Chondrocyte (in vitro differentiated cells): ENCODE measurements at regions not wholly inside any gene's neighbourhood (a gene's known extent, or its start where the extent isn't known, plus 50 kb on each side); places are given as distances from the start of the nearest gene placed in this dataset. TPM values are rescaled to one million over a fixed set of nuclear protein-coding genes. Genes with fewer than 3 reads are reported as not detected.

Experiments
- DNase-seq: peaks from one replicate; pipeline ENCODE4 v3.0.0; 2021; ENCODE audit warnings: mixed read lengths, low spot score
- H3K27ac Mint-ChIP-seq: one replicate; pipeline ENCODE4 v1.8.0; 2021; ENCODE audit warnings: mild to moderate bottlenecking, moderate library complexity, mixed read lengths; ENCODE audit not compliant: unreplicated experiment
- H3K27me3 Mint-ChIP-seq: 2 replicates; pipeline ENCODE4 v1.8.0; 2021; ENCODE audit warnings: low read depth, mixed read lengths
- H3K36me3 Mint-ChIP-seq: 2 replicates; pipeline ENCODE4 v1.8.0; 2021; ENCODE audit warnings: low read depth, mixed read lengths
- H3K4me1 Mint-ChIP-seq: 2 replicates; pipeline ENCODE4 v1.8.0; 2021; ENCODE audit warnings: low read depth, mild to moderate bottlenecking, mixed read lengths
- H3K4me3 Mint-ChIP-seq: one replicate; pipeline ENCODE4 v1.8.0; 2021; ENCODE audit warnings: mild to moderate bottlenecking, moderate library complexity, mixed read lengths; ENCODE audit not compliant: unreplicated experiment
- H3K9me3 Mint-ChIP-seq: 2 replicates; pipeline ENCODE4 v1.8.0; 2021; ENCODE audit warnings: low read depth, mixed read lengths
- microRNA-seq: library from miRNA; unstranded; fragments of <30 nt; microRNA quantifications from one replicate; pipeline ENCODE4 v1.2.0, GENCODE V29; 2020; ENCODE audit warnings: borderline number of aligned reads
- TF ChIP-seq, protein P1 (sequence below): fragments of 200-600 bp; sonication (generic); IDR thresholded peaks from 2 replicates; pipeline ENCODE4 v1.5.0; 2021; ENCODE audit warnings: antibody characterized with exemption, mild to moderate bottlenecking, moderate library complexity

DNA sequence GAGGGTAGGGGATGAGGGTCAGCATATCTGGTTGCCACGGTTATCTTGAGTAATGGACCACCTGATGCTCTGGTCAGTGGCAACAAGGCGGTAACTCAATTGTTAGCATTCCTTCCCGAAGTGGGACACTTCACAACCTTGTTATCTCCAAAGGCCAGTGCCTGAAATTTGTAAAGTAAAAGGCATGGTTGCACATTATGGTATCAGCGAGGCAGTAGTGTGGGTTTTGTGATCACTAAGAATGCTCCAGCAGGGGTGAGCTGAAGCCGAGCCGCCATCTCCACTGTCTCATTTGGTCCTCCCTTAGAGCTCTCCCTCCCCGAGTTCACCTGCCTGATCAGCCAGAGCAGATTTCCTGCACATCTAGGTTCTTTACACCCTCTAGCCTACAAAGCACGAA lies 50.5 kb upstream of the LGALSL start:
- DNase-seq, result no peak
- Mint-ChIP-seq H3K4me3 (peak overlapping the region; percentile 35), H3K27ac (peak overlapping the region; percentile 92), H3K27me3 (peaks cover 4% of the 10 kb centered on the region), H3K9me3 (no peaks in the 10 kb centered on the region), H3K36me3 (no peaks in the 10 kb centered on the region), H3K4me1 (peaks cover 56% of the 10 kb centered on the region)
- TF ChIP-seq, protein P1, sequence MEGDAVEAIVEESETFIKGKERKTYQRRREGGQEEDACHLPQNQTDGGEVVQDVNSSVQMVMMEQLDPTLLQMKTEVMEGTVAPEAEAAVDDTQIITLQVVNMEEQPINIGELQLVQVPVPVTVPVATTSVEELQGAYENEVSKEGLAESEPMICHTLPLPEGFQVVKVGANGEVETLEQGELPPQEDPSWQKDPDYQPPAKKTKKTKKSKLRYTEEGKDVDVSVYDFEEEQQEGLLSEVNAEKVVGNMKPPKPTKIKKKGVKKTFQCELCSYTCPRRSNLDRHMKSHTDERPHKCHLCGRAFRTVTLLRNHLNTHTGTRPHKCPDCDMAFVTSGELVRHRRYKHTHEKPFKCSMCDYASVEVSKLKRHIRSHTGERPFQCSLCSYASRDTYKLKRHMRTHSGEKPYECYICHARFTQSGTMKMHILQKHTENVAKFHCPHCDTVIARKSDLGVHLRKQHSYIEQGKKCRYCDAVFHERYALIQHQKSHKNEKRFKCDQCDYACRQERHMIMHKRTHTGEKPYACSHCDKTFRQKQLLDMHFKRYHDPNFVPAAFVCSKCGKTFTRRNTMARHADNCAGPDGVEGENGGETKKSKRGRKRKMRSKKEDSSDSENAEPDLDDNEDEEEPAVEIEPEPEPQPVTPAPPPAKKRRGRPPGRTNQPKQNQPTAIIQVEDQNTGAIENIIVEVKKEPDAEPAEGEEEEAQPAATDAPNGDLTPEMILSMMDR, result no peak

DNA sequence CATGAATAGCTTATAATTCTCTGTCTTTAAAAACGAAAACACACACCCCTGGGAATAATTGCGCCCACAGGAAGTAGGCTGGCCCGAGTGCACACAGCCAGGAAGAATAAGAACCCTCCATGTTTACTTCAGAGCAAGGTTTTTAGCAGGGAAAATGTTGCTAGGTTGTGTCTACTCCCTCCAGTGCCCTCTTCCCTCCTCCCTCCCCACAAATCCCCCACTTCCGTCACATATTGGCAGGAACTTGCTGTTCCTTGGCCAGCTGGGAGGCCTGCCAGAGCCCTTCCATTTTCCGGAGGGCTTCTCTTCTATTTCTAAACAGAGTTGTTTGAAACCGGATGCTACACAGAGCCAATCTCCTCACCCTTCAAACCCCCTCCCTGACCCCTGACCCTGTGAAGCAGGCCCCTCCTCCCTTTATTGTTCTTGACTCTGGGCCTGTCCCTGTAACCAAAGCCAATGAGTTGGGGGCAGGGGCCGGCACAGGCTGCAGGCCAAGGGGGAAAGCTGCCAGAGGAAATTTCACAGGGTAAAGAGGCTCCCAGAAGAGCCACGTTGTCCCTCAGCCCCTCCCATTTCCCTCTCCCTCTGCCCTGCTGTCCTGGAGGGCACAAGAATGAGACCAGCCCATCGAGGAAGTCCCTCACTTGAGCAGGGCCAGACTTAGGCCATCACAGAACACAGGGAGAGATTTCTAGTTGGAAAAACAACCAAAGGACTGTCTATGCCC lies 49.8 kb upstream of the LGALSL start:
- no peaks in the 10 kb centered on the region for H3K9me3 Mint-ChIP-seq
- no peak for DNase-seq
- TF ChIP-seq, protein P1, result no peak
- H3K4me3 Mint-ChIP-seq, result peak overlapping the region; percentile 35
- H3K4me1 Mint-ChIP-seq, result peaks cover 56% of the 10 kb centered on the region
- peak overlapping the region; percentile 92 for H3K27ac Mint-ChIP-seq
- H3K36me3 Mint-ChIP-seq, result no peaks in the 10 kb centered on the region
- H3K27me3 Mint-ChIP-seq, result peaks cover 5% of the 10 kb centered on the region

Small RNAs in the stretch of these regions (microRNA-seq; reads per million reads assigned to microRNA genes)
- gene MIR4433A, result not detected
- not detected for gene MIR4433B
